ENCODE measurements at regions not wholly inside any gene's neighbourhood (a gene's known extent, or its start where the extent isn't known, plus 50 kb on each side); places are given as distances from the start of the nearest gene placed in this dataset.

GRCh38 chr1:219990782-219991510 lies 55.4 kb downstream of the EPRS1 start:
- no peak overlapping the region for H4K8ac ChIP-seq (ENCODE audit: low read depth in 2 of 2, low read length in 2 of 2)
- dilution Hi-C loops (cut with HindIII; ENCODE audit: low sequenced_read_pairs, unreplicated experiment), result no loop called here
- H3K56ac ChIP-seq (ENCODE audit: extremely low read depth, insufficient read depth, low read length), result no peak overlapping the region
- no peaks in the 10 kb centered on the region; the same call in 1 of the 2 replicates for H3K4me1 ChIP-seq (ENCODE audit: control insufficient read depth, insufficient read depth, low read length)
- ATAC-seq (ENCODE audit: low read depth), result peak; percentile 61; the same call in 1 of the 2 replicates
- no peak overlapping the region for H2AK9ac ChIP-seq (replicated peaks; ENCODE audit: low read depth, low read length, poor library complexity)
- no peak overlapping the region for H2BK5ac ChIP-seq (ENCODE audit: low read depth, low read length, poor library complexity, severe bottlenecking)
- H3K9me3 ChIP-seq (ENCODE audit: control insufficient read depth, insufficient read depth, low read length), result no peaks in the 10 kb centered on the region
- no peak overlapping the region for H2AK5ac ChIP-seq (ENCODE audit: low read depth, low read length)
- intact Hi-C loops (cut with micrococcal nuclease), result loop anchor here (5.0 kb wide), 1 partner anchor 131 kb away; no protein-coding TSS in a partner anchor
- no peak overlapping the region for H4K5ac ChIP-seq (ENCODE audit: low read depth, low read length)
- peaks cover 0 to 3% of the 10 kb centered on the region in 2 experiments; a peak in 1 of 4 replicates for H3K79me1 ChIP-seq (ENCODE audit: low read depth in 1 of 2, low read length in 2 of 2)
- no peaks in the 10 kb centered on the region for H3K9me1 ChIP-seq (ENCODE audit: insufficient read depth, low read length)
- no peak overlapping the region for H2BK120ac ChIP-seq (ENCODE audit: low read depth, low read length)
- ChIA-PET CTCF (interaction anchor here (1.0 to 1.9 kb wide), 3 partner anchors 13 to 109 kb away, joined by 3 to 9 read pairs (median 4); no protein-coding TSS in a partner anchor), POLR2A (ENCODE audit: unreplicated experiment) (interaction anchor here (0.6 kb wide), 1 partner anchor 802 kb away, joined by 4 read pairs; no protein-coding TSS in a partner anchor)
- H3K14ac ChIP-seq (replicated peaks; ENCODE audit: low read depth, low read length), result no peak overlapping the region
- peak; percentile 51 for DNase-seq
- no peak overlapping the region for H2BK20ac ChIP-seq (ENCODE audit: low read depth, low read length)
- no peak overlapping the region for H3K23ac ChIP-seq (ENCODE audit: low read depth, low read length)
- H3K9ac ChIP-seq (ENCODE audit: low read depth, low read length), result no peak overlapping the region
- WGBS, 2 experiments (ENCODE audit: extremely low coverage in 2 of 2, insufficient read length in 1 of 2), result no CpG with 5 or more reads among the region's 2 CpGs
- peaks cover 13% of the 10 kb centered on the region for H3K36me3 ChIP-seq (ENCODE audit: control insufficient read depth, insufficient read depth, low read length)
- BruUV-seq (replicated peaks), result no TSS peak
- no peak overlapping the region for H2BK15ac ChIP-seq (ENCODE audit: low read depth, low read length)
- no peak overlapping the region for H2AFZ ChIP-seq (replicated peaks; ENCODE audit: low read length, poor library complexity)
- H3K4me2 ChIP-seq (ENCODE audit: low read depth, low read length), result no peak overlapping the region
- no peak overlapping the region for H3K4me3 ChIP-seq (ENCODE audit: insufficient read depth, low read depth, low read length)
- H3K18ac ChIP-seq (ENCODE audit: low read depth, low read length), result no peak overlapping the region
- in situ Hi-C loops (cut with MboI; ENCODE audit: low sequenced_read_pairs), result no loop called here
- H3K27ac ChIP-seq (ENCODE audit: insufficient read depth, low read length), result no peak overlapping the region
- H3K27me3 ChIP-seq (ENCODE audit: control insufficient read depth, insufficient read depth, low read length), result no peaks in the 10 kb centered on the region
- no peak overlapping the region for H4K91ac ChIP-seq (ENCODE audit: insufficient read depth, low read depth, low read length)
- no peaks in the 10 kb centered on the region for H4K20me1 ChIP-seq (ENCODE audit: insufficient read depth, low read length)
- no peak overlapping the region for H3K4ac ChIP-seq (ENCODE audit: low read depth, low read length)
- TF ChIP-seq RCOR1 (IDR thresholded peaks at IDR 0.05; ENCODE audit: insufficient replicate concordance, low read length) (no peak), ELK1 (IDR thresholded peaks at IDR 0.05; ENCODE audit: borderline replicate concordance, low read depth, low read length) (no peak), SMC3 (IDR thresholded peaks at IDR 0.05; ENCODE audit: low read depth, low read length) (peak; percentile 31; the same call in 1 of the 2 replicates), RAD21 (IDR thresholded peaks at IDR 0.05; ENCODE audit: low read length) (peak; percentile 55), MAFK (IDR thresholded peaks at IDR 0.05; ENCODE audit: low read depth, low read length) (peak; percentile 19; the same call in 1 of the 2 replicates), CHD1 (IDR thresholded peaks at IDR 0.05; ENCODE audit: low read depth, low read length) (no peak), CTCF (conservative IDR thresholded peaks at IDR 0.05; ENCODE audit: low read depth, low read length) (peak; percentile 68)
